Breast epithelium (tissue), 3 donors: ENCODE measurements at regions not wholly inside any gene's neighbourhood (a gene's known extent, or its start where the extent isn't known, plus 50 kb on each side); places are given as distances from the start of the nearest gene placed in this dataset.

Experiments
- CTCF ChIP-seq, 3 donors: fragments of 450-650 bp; IDR thresholded peaks; one replicate each; pipeline ENCODE4 v1.5.1; 2016 to 2017; ENCODE audit warnings: antibody characterized with exemption in 3 of 3, mild to moderate bottlenecking in 3 of 3, moderate library complexity in 3 of 3
- POLR2A ChIP-seq: fragments of 450-650 bp; IDR thresholded peaks from one replicate; pipeline ENCODE4 v1.6.1; 2016; ENCODE audit warnings: antibody characterized with exemption, mild to moderate bottlenecking, moderate library complexity
- POLR2AphosphoS5 ChIP-seq, 3 donors: sonication (generic); formaldehyde crosslinking; IDR thresholded peaks; one replicate each; pipeline ENCODE4 v1.6.1; 2017; ENCODE audit warnings: antibody characterized with exemption in 3 of 3

- TF ChIP-seq CTCF (IDR thresholded peaks at IDR 0.05) (no peak), POLR2A (no peak), POLR2AphosphoS5 (IDR thresholded peaks at IDR 0.05) (no peak)
These were observed 103.8 kb upstream of the ERCC6L2 start for GRCh38 chr9:95771556-95772246.
